Osteocyte (in vitro differentiated cells): ENCODE measurements at regions not wholly inside any gene's neighbourhood (a gene's known extent, or its start where the extent isn't known, plus 50 kb on each side); places are given as distances from the start of the nearest gene placed in this dataset.

ENCODE experiments used
- DNase-seq: peaks from one replicate; pipeline ENCODE4 v3.0.0; 2021; ENCODE audit warnings: mixed read lengths; ENCODE audit not compliant: unreplicated experiment; ENCODE audit errors: extremely low spot score
- H3K27ac Mint-ChIP-seq: one replicate; pipeline ENCODE4 v1.8.0; 2021; ENCODE audit warnings: mild to moderate bottlenecking, mixed read lengths; ENCODE audit not compliant: unreplicated experiment
- H3K27me3 Mint-ChIP-seq: one replicate; pipeline ENCODE4 v1.8.0; 2021; ENCODE audit warnings: mixed read lengths; ENCODE audit not compliant: unreplicated experiment
- H3K36me3 Mint-ChIP-seq: one replicate; pipeline ENCODE4 v1.8.0; 2021; ENCODE audit warnings: mixed read lengths; ENCODE audit not compliant: unreplicated experiment
- H3K4me1 Mint-ChIP-seq: one replicate; pipeline ENCODE4 v1.8.0; 2021; ENCODE audit warnings: mixed read lengths; ENCODE audit not compliant: unreplicated experiment
- H3K4me3 Mint-ChIP-seq: one replicate; pipeline ENCODE4 v1.8.0; 2021; ENCODE audit warnings: mild to moderate bottlenecking, moderate library complexity, mixed read lengths; ENCODE audit not compliant: unreplicated experiment
- H3K9me3 Mint-ChIP-seq: one replicate; pipeline ENCODE4 v1.8.0; 2021; ENCODE audit warnings: mixed read lengths; ENCODE audit not compliant: unreplicated experiment
- TF ChIP-seq, protein P1 (sequence below): fragments of 200-600 bp; sonication (generic); IDR thresholded peaks from 2 replicates; pipeline ENCODE4 v1.5.0; 2021; ENCODE audit warnings: antibody characterized with exemption, mild to moderate bottlenecking, moderate library complexity

GRCh38 chr1:223445402-223445801, 52.2 kb downstream of the CCDC185 start:
- H3K36me3 Mint-ChIP-seq, result no peaks in the 10 kb centered on the region
- H3K4me1 Mint-ChIP-seq, result no peaks in the 10 kb centered on the region
- no peaks in the 10 kb centered on the region for H3K27me3 Mint-ChIP-seq
- TF ChIP-seq, protein P1, sequence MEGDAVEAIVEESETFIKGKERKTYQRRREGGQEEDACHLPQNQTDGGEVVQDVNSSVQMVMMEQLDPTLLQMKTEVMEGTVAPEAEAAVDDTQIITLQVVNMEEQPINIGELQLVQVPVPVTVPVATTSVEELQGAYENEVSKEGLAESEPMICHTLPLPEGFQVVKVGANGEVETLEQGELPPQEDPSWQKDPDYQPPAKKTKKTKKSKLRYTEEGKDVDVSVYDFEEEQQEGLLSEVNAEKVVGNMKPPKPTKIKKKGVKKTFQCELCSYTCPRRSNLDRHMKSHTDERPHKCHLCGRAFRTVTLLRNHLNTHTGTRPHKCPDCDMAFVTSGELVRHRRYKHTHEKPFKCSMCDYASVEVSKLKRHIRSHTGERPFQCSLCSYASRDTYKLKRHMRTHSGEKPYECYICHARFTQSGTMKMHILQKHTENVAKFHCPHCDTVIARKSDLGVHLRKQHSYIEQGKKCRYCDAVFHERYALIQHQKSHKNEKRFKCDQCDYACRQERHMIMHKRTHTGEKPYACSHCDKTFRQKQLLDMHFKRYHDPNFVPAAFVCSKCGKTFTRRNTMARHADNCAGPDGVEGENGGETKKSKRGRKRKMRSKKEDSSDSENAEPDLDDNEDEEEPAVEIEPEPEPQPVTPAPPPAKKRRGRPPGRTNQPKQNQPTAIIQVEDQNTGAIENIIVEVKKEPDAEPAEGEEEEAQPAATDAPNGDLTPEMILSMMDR, result no peak
- H3K4me3 Mint-ChIP-seq, result no peak overlapping the region
- no peak overlapping the region for H3K27ac Mint-ChIP-seq
- peaks cover 25% of the 10 kb centered on the region for H3K9me3 Mint-ChIP-seq
- DNase-seq, result no peak

GRCh38 chr1:223453902-223454301, 60.7 kb downstream of the CCDC185 start:
- Mint-ChIP-seq H3K4me3 (no peak overlapping the region), H3K27ac (no peak overlapping the region), H3K36me3 (no peaks in the 10 kb centered on the region), H3K27me3 (no peaks in the 10 kb centered on the region), H3K9me3 (no peaks in the 10 kb centered on the region), H3K4me1 (no peaks in the 10 kb centered on the region)
- DNase-seq, result no peak
- TF ChIP-seq, protein P1, result no peak

- H3K27me3 Mint-ChIP-seq, result no peaks in the 10 kb centered on the region
- TF ChIP-seq, protein P1, result no peak
- no peak overlapping the region for H3K27ac Mint-ChIP-seq
- H3K9me3 Mint-ChIP-seq, result no peaks in the 10 kb centered on the region
- H3K4me3 Mint-ChIP-seq, result no peak overlapping the region
- H3K36me3 Mint-ChIP-seq, result no peaks in the 10 kb centered on the region
- DNase-seq, result no peak
- H3K4me1 Mint-ChIP-seq, result no peaks in the 10 kb centered on the region
Observed at GRCh38 chr1:223454959-223455358, 61.7 kb downstream of the CCDC185 start.

DNA sequence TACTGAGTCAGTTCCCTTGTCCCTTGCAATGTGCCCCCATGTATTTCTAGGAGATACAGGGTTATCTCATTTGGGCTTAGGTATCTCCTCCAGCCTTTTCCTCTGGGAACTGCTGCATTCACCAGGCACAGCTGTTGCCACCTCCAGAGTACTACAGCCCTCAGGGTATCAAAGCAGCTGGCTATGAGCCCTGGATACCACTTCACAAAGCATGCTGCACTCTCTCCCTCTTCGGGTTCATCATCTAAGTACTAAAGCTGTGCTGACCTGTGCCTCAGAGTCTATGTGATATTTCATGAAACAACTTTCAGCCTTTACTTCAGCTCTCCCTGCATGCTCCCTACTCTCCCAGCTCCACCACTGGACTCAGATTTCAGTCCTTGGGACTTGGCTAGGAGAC, 62.3 kb downstream of the CCDC185 start:
- Mint-ChIP-seq H3K27ac (no peak overlapping the region), H3K9me3 (no peaks in the 10 kb centered on the region), H3K36me3 (no peaks in the 10 kb centered on the region), H3K27me3 (no peaks in the 10 kb centered on the region), H3K4me3 (no peak overlapping the region), H3K4me1 (no peaks in the 10 kb centered on the region)
- no peak for DNase-seq
- TF ChIP-seq, protein P1, result no peak

GRCh38 chr1:223456747-223457146, 63.5 kb downstream of the CCDC185 start:
- no peak for DNase-seq
- TF ChIP-seq, protein P1, result no peak
- H3K9me3 Mint-ChIP-seq, result no peaks in the 10 kb centered on the region
- H3K27me3 Mint-ChIP-seq, result no peaks in the 10 kb centered on the region
- H3K4me3 Mint-ChIP-seq, result no peak overlapping the region
- no peaks in the 10 kb centered on the region for H3K36me3 Mint-ChIP-seq
- H3K27ac Mint-ChIP-seq, result no peak overlapping the region
- H3K4me1 Mint-ChIP-seq, result no peaks in the 10 kb centered on the region
